ENCODE measurements at regions not wholly inside any gene's neighbourhood (a gene's known extent, or its start where the extent isn't known, plus 50 kb on each side); places are given as distances from the start of the nearest gene placed in this dataset.

- no peak for DNase-seq (ENCODE audit: low read depth)
- no peak overlapping the region for H3K4me3 ChIP-seq (ENCODE audit: low read depth, low read length)
- TF ChIP-seq CTCF (conservative IDR thresholded peaks at IDR 0.05; ENCODE audit: low read depth, low read length) = no peak
Observed at GRCh38 chr1:200334661-200335256, 75.1 kb downstream of the ZNF281 start.

- no peak for TF ChIP-seq CTCF (conservative IDR thresholded peaks at IDR 0.05; ENCODE audit: low read depth, low read length)
- no peak for DNase-seq (ENCODE audit: low read depth)
- H3K4me3 ChIP-seq (ENCODE audit: low read depth, low read length) = no peak overlapping the region
Observed at GRCh38 chr1:200333329-200333728, 76.5 kb downstream of the ZNF281 start.

DNA sequence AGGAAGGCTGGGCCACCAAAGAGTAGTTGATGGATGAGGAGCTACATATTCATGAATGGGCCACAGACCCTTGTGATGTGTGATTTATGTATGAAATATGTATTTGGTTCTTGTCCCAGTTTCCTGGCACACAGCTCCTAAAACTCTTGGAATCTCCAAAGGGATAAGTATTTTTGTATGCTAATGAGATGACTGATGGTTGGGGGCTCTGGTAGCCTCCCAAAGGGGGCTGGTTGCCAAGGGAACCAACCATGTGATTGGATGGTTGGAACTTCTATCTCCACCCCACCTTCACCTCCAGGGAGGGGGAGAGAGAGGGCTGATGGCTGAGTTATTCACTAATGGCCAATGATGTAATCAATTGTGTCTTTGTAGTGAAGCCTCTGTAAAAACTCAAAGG is 77.1 kb downstream of the ZNF281 start:
- no peak for TF ChIP-seq CTCF (conservative IDR thresholded peaks at IDR 0.05; ENCODE audit: low read depth, low read length)
- H3K4me3 ChIP-seq (ENCODE audit: low read depth, low read length) = no peak overlapping the region
- no peak for DNase-seq (ENCODE audit: low read depth)

DNA sequence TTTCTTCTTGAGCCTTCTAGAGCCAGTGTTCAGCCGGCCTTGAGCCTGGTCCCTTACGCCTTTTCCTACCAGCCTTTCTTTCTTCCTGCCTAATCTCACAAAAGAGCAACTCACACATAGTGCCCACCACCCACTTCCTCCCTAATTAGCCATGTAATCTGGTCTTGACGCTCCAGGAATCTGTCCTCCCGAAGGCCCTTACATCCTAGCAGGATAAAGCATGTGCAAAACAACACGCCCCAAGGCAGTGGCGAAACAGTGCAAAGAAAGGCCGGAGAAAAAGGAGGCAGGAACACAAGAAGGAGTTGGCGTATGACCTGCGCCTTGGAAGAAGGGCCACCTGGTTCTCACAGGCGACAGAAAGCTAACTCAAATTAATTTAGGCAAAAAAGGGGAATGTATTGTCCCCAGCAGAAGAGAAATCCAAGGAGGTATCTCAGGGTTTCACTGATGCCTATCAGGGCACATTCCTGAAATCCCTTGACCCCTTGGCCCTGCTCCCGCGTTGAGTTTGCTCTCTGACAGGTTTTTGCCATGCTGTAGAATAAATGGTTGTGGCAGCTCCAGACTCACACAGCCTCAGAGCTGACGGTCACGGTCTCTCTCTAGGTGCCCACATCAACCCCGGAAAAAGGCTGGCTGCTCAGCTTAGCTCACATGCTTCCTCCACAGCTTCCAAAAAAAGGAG is 79.0 kb downstream of the ZNF281 start:
- no peak for TF ChIP-seq CTCF (conservative IDR thresholded peaks at IDR 0.05; ENCODE audit: low read depth, low read length)
- no peak for DNase-seq (ENCODE audit: low read depth)
- no peak overlapping the region for H3K4me3 ChIP-seq (ENCODE audit: low read depth, low read length)

DNA sequence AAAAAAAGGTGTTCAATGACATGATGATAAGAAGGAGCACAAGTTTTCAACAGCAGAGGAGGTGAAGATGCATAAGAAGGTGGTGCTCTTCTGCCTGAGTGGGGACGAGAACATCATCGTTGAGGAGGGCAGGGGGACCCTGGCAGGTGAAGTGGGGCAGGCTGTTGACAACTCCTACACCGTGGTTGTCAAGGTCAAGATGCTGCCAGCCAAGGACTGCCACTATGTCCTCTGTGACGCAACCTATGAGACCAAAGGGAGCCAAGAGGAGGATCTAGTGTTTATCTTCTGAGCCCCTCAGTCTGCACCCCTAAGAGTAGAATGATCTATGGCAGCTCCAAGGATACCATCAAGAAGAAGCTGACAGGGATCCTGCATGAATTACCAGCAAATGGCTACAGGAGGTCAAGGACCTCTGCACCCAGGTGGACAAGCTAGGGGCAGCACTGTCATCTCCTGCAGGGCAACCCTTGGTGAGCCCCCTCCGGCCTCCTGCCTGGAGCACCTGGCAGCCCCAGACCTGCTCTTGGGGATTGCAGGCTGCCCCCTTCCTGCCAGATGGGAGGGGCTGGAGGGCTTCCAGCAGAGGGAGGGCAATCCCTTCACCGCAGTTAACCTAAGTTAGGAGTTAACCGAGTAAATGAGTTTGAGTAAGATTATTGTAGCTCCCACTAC is 80.5 kb downstream of the ZNF281 start:
- no peak overlapping the region for H3K4me3 ChIP-seq (ENCODE audit: low read depth, low read length)
- DNase-seq (ENCODE audit: low read depth) = no peak
- TF ChIP-seq CTCF (conservative IDR thresholded peaks at IDR 0.05; ENCODE audit: low read depth, low read length) = no peak

GRCh38 chr1:200328379-200328778 is 81.5 kb downstream of the ZNF281 start:
- H3K4me3 ChIP-seq (ENCODE audit: low read depth, low read length) = no peak overlapping the region
- no peak for TF ChIP-seq CTCF (conservative IDR thresholded peaks at IDR 0.05; ENCODE audit: low read depth, low read length)
- DNase-seq (ENCODE audit: low read depth) = no peak
